CD14-positive monocyte (primary cell): ENCODE measurements at regions not wholly inside any gene's neighbourhood (a gene's known extent, or its start where the extent isn't known, plus 50 kb on each side); places are given as distances from the start of the nearest gene placed in this dataset.

ENCODE experiments used
- DNase-seq, 3 donors: peaks; one replicate each; pipeline ENCODE4 v3.0.0-alpha.2; 2011 to 2022
- H2AFZ ChIP-seq: 2 replicates; pipeline ENCODE4 v1.6.0; 2012; ENCODE audit warnings: mild to moderate bottlenecking, low read depth, low read length, inconsistent platforms; ENCODE audit not compliant: insufficient read depth, poor library complexity, severe bottlenecking
- H3K27ac ChIP-seq, 2 donors: 1 replicate in 1 of 2; 2 replicates in 1 of 2; pipeline ENCODE4 v1.5.1; 2012 to 2013; ENCODE audit warnings: low read length in 2 of 2, control low read depth in 1 of 2, inconsistent platforms in 1 of 2, low read depth in 1 of 2, mild to moderate bottlenecking in 1 of 2
- H3K27me3 ChIP-seq, 2 donors: one replicate each; pipeline versions ENCODE4 v1.6.0 to v1.6.1; 2011 to 2013; ENCODE audit warnings: low read length in 2 of 2; ENCODE audit not compliant: control insufficient read depth in 2 of 2, insufficient read depth in 2 of 2
- H3K36me3 ChIP-seq, 2 donors: replicated peaks in 1 of 2; 1 replicate in 1 of 2; 2 replicates in 1 of 2; pipeline versions ENCODE4 v1.5.1 to v1.6.1; 2012 to 2013; ENCODE audit warnings: low read length in 2 of 2, control low read depth in 1 of 2, inconsistent platforms in 1 of 2, mild to moderate bottlenecking in 1 of 2; ENCODE audit not compliant: insufficient read depth in 2 of 2, control insufficient read depth in 1 of 2
- H3K4me1 ChIP-seq, 2 donors: 1 replicate in 1 of 2; 2 replicates in 1 of 2; pipeline versions ENCODE4 v1.5.1 to v1.6.1; 2012 to 2013; ENCODE audit warnings: low read length in 2 of 2, control low read depth in 1 of 2, inconsistent platforms in 1 of 2, mild to moderate bottlenecking in 1 of 2, moderate library complexity in 1 of 2; ENCODE audit not compliant: insufficient read depth in 2 of 2, control insufficient read depth in 1 of 2
- H3K4me2 ChIP-seq: replicated peaks from 2 replicates; pipeline ENCODE3; 2012; ENCODE audit warnings: low read length, moderate library complexity, mild to moderate bottlenecking; ENCODE audit not compliant: poor library complexity, severe bottlenecking; ENCODE audit errors: extremely low read depth
- H3K4me3 ChIP-seq, 3 experiments: fragments of 200-600 bp in 1 of 3; sonication (generic) in 1 of 3; replicated peaks in 1 of 3; 1 replicate in 2 of 3; 2 replicates in 1 of 3; pipeline ENCODE4 v1.5.1; 2011 to 2013; ENCODE audit warnings: low read length in 3 of 3, mild to moderate bottlenecking in 3 of 3, control low read depth in 2 of 3, low read depth in 2 of 3, inconsistent platforms in 1 of 3, moderate library complexity in 1 of 3
- H3K79me2 ChIP-seq: 2 replicates; pipeline ENCODE4 v1.6.0; 2012; ENCODE audit warnings: mild to moderate bottlenecking, control low read depth, inconsistent platforms, low read length, moderate library complexity; ENCODE audit not compliant: insufficient read depth
- H3K9ac ChIP-seq: 2 replicates; pipeline ENCODE4 v1.6.0; 2017; ENCODE audit warnings: low read length, mild to moderate bottlenecking; ENCODE audit not compliant: insufficient read depth, poor library complexity, severe bottlenecking
- H3K9me3 ChIP-seq, 2 donors: replicated peaks in 1 of 2; 1 replicate in 1 of 2; 2 replicates in 1 of 2; pipeline versions ENCODE4 v1.5.1 to v1.6.1; 2012 to 2013; ENCODE audit warnings: low read length in 2 of 2, control low read depth in 1 of 2; ENCODE audit not compliant: control insufficient read depth in 1 of 2, insufficient read depth in 1 of 2
- H4K20me1 ChIP-seq: 2 replicates; pipeline ENCODE4 v1.6.0; 2012; ENCODE audit warnings: mild to moderate bottlenecking, low read length, control low read depth, moderate library complexity; ENCODE audit not compliant: insufficient read depth
- H3K27ac Mint-ChIP-seq, 7 donors: one replicate each; pipeline ENCODE4 v1.8.0; 2020; ENCODE audit warnings: mild to moderate bottlenecking in 7 of 7, mixed read lengths in 7 of 7, moderate library complexity in 6 of 7, inconsistent platforms in 2 of 7
- H3K27me3 Mint-ChIP-seq, 3 donors: one replicate each; pipeline ENCODE4 v1.8.0; 2021 to 2022; ENCODE audit warnings: low read depth in 3 of 3, mild to moderate bottlenecking in 3 of 3, mixed read lengths in 3 of 3, moderate library complexity in 3 of 3, inconsistent platforms in 1 of 3
- H3K36me3 Mint-ChIP-seq, 2 donors: one replicate each; pipeline ENCODE4 v1.8.0; 2020; ENCODE audit warnings: mixed read lengths in 2 of 2, inconsistent platforms in 1 of 2, mild to moderate bottlenecking in 1 of 2
- H3K4me1 Mint-ChIP-seq: one replicate; pipeline ENCODE4 v1.8.0; 2020; ENCODE audit warnings: mild to moderate bottlenecking, mixed read lengths
- H3K4me3 Mint-ChIP-seq, 2 donors: one replicate each; pipeline ENCODE4 v1.8.0; 2020; ENCODE audit warnings: mild to moderate bottlenecking in 2 of 2, mixed read lengths in 2 of 2, moderate library complexity in 1 of 2
- H3K9me3 Mint-ChIP-seq, 7 donors: one replicate each; pipeline ENCODE4 v1.8.0; 2020 to 2022; ENCODE audit warnings: mixed read lengths in 7 of 7, mild to moderate bottlenecking in 6 of 7, moderate library complexity in 6 of 7, inconsistent platforms in 2 of 7
- whole genome bisulfite sequencing: methylation state at CpG from one replicate; pipeline ENCODE4 v1.1.5; 2013; ENCODE audit warnings: missing lambda C conversion rate; ENCODE audit not compliant: insufficient coverage; 5-methylcytosine and 5-hydroxymethylcytosine counted together
- intact Hi-C, 2 donors: fragments of 100-400 bp; cut with micrococcal nuclease; formaldehyde crosslinking; loops; one replicate each; pipeline versions ENCODE4 v1.15.0 to v1.15.1; 2023
- TF ChIP-seq, protein P1 (sequence below): fragments of 200-600 bp; IDR thresholded peaks from one replicate; pipeline ENCODE4 v1.8.0; 2022; ENCODE audit warnings: antibody characterized with exemption, mild to moderate bottlenecking

DNA sequence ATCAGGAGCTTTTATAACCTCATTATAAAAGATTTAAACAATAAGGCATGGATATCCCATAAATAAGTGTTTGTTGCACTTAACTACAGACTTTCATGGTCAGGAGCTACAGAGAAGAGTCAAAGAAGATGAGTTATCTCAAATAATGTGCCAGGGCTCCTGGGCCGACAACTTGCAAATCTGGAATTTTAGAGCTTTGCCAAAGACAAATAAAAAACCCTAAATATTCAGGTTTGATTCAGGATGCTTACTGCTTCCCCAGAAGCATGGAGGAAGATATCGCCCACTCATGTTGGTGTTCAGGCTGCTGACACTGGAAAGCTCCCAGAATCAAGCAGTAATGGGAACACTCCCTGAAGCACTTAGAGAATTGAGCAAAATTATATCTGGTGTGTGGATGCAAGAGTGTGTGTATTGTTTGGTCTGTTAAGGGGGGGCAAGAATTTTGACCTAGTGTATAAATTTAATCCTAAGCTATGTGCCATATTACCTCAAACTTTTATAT lies 176.9 kb upstream of the ESRRG start:
- Histone ChIP-seq H3K4me3 (no peak overlapping the region), H3K4me2 (no peak overlapping the region), H2AFZ (no peak overlapping the region), H3K9ac (no peak overlapping the region), H3K36me3 (no peaks in the 10 kb centered on the region), H3K9me3 (peaks cover 0 to 5% of the 10 kb centered on the region in 2 donors), H3K4me1 (no peaks in the 10 kb centered on the region), H3K27me3 (no peaks in the 10 kb centered on the region), H4K20me1 (no peaks in the 10 kb centered on the region), H3K27ac (no peak overlapping the region), H3K79me2 (no peaks in the 10 kb centered on the region)
- 83% methylated on average over 1 of the region's 2 CpGs for WGBS
- no peak overlapping the region for H3K4me3 Mint-ChIP-seq
- no peaks in the 10 kb centered on the region for H3K36me3 Mint-ChIP-seq
- TF ChIP-seq, protein P1, sequence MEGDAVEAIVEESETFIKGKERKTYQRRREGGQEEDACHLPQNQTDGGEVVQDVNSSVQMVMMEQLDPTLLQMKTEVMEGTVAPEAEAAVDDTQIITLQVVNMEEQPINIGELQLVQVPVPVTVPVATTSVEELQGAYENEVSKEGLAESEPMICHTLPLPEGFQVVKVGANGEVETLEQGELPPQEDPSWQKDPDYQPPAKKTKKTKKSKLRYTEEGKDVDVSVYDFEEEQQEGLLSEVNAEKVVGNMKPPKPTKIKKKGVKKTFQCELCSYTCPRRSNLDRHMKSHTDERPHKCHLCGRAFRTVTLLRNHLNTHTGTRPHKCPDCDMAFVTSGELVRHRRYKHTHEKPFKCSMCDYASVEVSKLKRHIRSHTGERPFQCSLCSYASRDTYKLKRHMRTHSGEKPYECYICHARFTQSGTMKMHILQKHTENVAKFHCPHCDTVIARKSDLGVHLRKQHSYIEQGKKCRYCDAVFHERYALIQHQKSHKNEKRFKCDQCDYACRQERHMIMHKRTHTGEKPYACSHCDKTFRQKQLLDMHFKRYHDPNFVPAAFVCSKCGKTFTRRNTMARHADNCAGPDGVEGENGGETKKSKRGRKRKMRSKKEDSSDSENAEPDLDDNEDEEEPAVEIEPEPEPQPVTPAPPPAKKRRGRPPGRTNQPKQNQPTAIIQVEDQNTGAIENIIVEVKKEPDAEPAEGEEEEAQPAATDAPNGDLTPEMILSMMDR, result no peak
- H3K27me3 Mint-ChIP-seq, result no peaks in the 10 kb centered on the region
- H3K4me1 Mint-ChIP-seq, result no peaks in the 10 kb centered on the region
- no peak overlapping the region for H3K27ac Mint-ChIP-seq
- DNase-seq, result no peak
- H3K9me3 Mint-ChIP-seq, result peaks cover 0 to 6% (median 2%) of the 10 kb centered on the region in 7 donors
- intact Hi-C loops, result no loop called here

DNA sequence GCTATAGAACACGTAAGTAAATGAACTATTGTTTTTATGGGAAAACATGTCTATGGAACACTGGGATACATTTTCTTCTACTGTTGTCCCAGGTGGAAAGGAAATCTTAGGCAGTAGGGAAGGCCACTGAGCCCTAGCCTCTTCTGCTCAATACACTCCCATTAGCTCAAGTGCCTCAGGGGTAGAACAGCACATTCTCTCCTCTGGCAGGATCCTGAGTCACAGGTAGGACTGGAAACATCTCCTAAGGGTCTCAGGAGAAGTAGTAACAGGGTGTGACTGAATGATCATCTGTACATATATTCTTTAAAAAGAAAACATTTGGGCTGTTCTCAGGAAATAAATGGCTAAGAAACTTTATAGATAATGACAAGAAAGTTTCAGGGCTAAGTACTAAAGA lies 175.6 kb upstream of the ESRRG start:
- H3K4me1 Mint-ChIP-seq, result no peaks in the 10 kb centered on the region
- H3K9me3 ChIP-seq, result peaks cover 0 to 5% of the 10 kb centered on the region in 2 donors
- no peaks in the 10 kb centered on the region for H3K27me3 ChIP-seq
- no peak overlapping the region for H3K27ac Mint-ChIP-seq
- intact Hi-C loops, result no loop called here
- TF ChIP-seq, protein P1, result no peak
- no peak for DNase-seq
- H3K79me2 ChIP-seq, result no peaks in the 10 kb centered on the region
- H3K27me3 Mint-ChIP-seq, result no peaks in the 10 kb centered on the region
- no peak overlapping the region for H2AFZ ChIP-seq
- H3K4me3 ChIP-seq, result no peak overlapping the region
- no peak overlapping the region for H3K4me2 ChIP-seq
- H3K4me1 ChIP-seq, result no peaks in the 10 kb centered on the region
- peaks cover 0 to 6% (median 2%) of the 10 kb centered on the region in 7 donors for H3K9me3 Mint-ChIP-seq
- H4K20me1 ChIP-seq, result no peaks in the 10 kb centered on the region
- no peak overlapping the region for H3K9ac ChIP-seq
- no peak overlapping the region for H3K27ac ChIP-seq
- no peaks in the 10 kb centered on the region for H3K36me3 Mint-ChIP-seq
- H3K36me3 ChIP-seq, result no peaks in the 10 kb centered on the region
- no peak overlapping the region for H3K4me3 Mint-ChIP-seq
- no CpG with 5 or more reads among the region's 1 CpG for WGBS
